Skin epidermis (tissue), 12 donors: ENCODE measurements at regions not wholly inside any gene's neighbourhood (a gene's known extent, or its start where the extent isn't known, plus 50 kb on each side); places are given as distances from the start of the nearest gene placed in this dataset.
A peak's percentile ranks its signal among the peaks of the same experiment; 100 is the strongest.

Experiments used
- H3K27ac ChIP-seq, 21 experiments: fragments of 200-600 bp; sonication (generic) in 11 of 21; one replicate each; pipeline ENCODE4 v1.5.0; 2020; ENCODE audit warnings: mild to moderate bottlenecking in 3 of 21, inconsistent platforms in 2 of 21, moderate library complexity in 2 of 21
- H3K4me3 ChIP-seq, 7 experiments: fragments of 200-600 bp; sonication (generic) in 2 of 7; one replicate each; pipeline ENCODE4 v1.5.0; 2020; ENCODE audit warnings: inconsistent platforms in 2 of 7, mild to moderate bottlenecking in 2 of 7, moderate library complexity in 1 of 7

- peak overlapping the region in 2 of 21 experiments; percentile 31 for H3K27ac ChIP-seq
- H3K4me3 ChIP-seq: no peak overlapping the region
Observed at GRCh38 chr6:159455700-159456274, 237.3 kb downstream of the SOD2 start.

GRCh38 chr6:159450815-159451465 lies 242.1 kb downstream of the SOD2 start:
- Histone ChIP-seq H3K27ac (peak overlapping the region in 1 of 21 experiments; percentile 56), H3K4me3 (no peak overlapping the region)

GRCh38 chr6:159446340-159446739 lies 246.7 kb downstream of the SOD2 start:
- no peak overlapping the region for H3K27ac ChIP-seq
- H3K4me3 ChIP-seq: no peak overlapping the region

DNA sequence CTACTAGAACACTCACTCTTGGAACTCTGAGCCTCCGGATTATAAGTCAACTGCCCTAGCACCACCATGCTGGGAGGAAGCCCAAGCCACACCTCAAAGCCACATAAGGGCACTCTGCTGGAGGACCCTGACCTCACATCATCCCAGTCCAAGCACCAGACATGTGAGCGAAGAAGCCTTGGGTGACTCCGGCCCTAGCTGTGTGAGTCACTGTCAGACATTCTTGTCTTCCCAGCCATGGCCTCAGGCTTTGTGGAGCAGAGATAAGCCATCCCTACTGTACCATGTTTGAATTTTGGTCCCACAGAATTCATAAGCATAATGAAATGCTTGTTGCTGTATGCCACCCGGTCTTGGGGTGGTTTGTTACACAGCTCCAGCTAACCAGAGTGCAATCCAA lies 247.7 kb downstream of the SOD2 start:
- peak overlapping the region in 1 of 21 experiments; percentile 53 for H3K27ac ChIP-seq
- H3K4me3 ChIP-seq: no peak overlapping the region

GRCh38 chr6:159444056-159444760 lies 248.8 kb downstream of the SOD2 start:
- peak overlapping the region in 1 of 21 experiments; percentile 53 for H3K27ac ChIP-seq
- H3K4me3 ChIP-seq: no peak overlapping the region

- H3K4me3 ChIP-seq: no peak overlapping the region
- H3K27ac ChIP-seq: peak overlapping the region in 1 of 21 experiments; percentile 53
Observed at GRCh38 chr6:159443417-159443920, 249.6 kb downstream of the SOD2 start.

GRCh38 chr6:159441704-159441981 lies 251.4 kb downstream of the SOD2 start:
- peak overlapping the region in 2 of 21 experiments; percentile 1 to 63 for H3K27ac ChIP-seq
- H3K4me3 ChIP-seq: no peak overlapping the region

- Histone ChIP-seq H3K27ac (peak overlapping the region in 1 of 21 experiments; percentile 63), H3K4me3 (no peak overlapping the region)
Observed at GRCh38 chr6:159440911-159441703, 251.9 kb downstream of the SOD2 start.

GRCh38 chr6:159440349-159440748 lies 252.7 kb downstream of the SOD2 start:
- Histone ChIP-seq H3K27ac (no peak overlapping the region), H3K4me3 (no peak overlapping the region)

DNA sequence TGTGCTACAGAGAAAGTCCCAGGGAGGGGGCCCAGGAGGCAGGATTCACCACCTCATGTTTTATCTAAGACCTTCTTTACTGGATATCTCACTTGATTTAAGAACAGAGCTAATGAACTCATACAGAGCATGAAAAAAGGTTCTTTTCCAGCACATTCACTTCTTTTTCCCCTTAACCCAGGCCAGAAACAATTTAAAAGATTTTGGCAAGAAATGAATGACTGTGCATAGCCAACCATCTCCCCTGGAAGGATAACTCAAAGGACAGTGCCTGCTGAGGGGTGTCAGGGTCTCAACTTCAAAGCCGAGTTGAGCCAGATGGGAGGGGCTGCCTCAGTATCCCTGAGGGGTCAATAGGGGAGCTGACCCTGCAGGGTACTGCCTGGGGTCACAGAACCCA lies 253.4 kb downstream of the SOD2 start:
- Histone ChIP-seq H3K4me3 (no peak overlapping the region), H3K27ac (no peak overlapping the region)

- H3K27ac ChIP-seq: no peak overlapping the region
- no peak overlapping the region for H3K4me3 ChIP-seq
Observed at GRCh38 chr6:159438106-159438505, 254.9 kb downstream of the SOD2 start.

GRCh38 chr6:159436581-159436980 lies 256.5 kb downstream of the SOD2 start:
- no peak overlapping the region for H3K27ac ChIP-seq
- H3K4me3 ChIP-seq: no peak overlapping the region

GRCh38 chr6:159435701-159436100 lies 257.3 kb downstream of the SOD2 start:
- H3K4me3 ChIP-seq: no peak overlapping the region
- no peak overlapping the region for H3K27ac ChIP-seq

DNA sequence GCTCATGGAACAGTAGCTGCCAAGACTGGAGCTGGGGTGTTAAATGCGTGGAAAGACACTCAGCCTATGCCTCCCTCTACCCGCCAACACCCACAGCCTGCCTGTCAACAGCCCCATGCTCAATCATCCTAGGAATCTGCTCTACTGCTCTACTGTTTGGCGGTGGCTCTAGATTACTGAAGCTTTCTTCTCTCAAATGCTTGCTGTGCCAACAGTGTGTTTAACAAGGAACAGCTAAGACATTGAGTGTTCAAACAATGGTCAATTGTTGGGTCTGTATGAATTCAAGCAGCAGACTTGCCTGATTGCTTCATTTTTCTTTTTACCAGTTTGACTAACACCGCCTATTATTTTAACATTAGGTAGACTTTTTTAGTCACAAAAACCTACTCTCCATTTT lies 258.6 kb downstream of the SOD2 start:
- Histone ChIP-seq H3K27ac (no peak overlapping the region), H3K4me3 (no peak overlapping the region)

DNA sequence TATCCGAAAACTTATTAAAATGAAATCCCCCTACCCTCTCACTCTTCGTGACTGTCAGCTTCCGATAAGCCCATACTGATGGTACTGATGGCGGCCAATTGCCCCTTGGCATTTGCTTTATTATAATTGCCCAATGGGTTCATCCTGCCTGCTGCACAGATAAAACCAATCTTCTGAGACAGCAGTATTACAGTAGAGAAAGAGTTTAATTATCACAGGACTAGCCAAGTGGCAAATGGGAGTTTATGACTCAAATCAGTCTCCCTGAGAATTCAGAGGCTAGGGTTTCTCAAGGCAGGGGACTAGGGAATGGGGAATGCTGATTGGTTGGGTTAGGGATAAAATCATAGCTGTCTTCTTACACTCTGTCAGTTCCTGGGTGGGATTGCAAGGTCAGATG lies 259.5 kb downstream of the SOD2 start:
- Histone ChIP-seq H3K27ac (no peak overlapping the region), H3K4me3 (no peak overlapping the region)

- Histone ChIP-seq H3K4me3 (no peak overlapping the region), H3K27ac (no peak overlapping the region)
Observed at GRCh38 chr6:159431750-159432149, 261.3 kb downstream of the SOD2 start.

DNA sequence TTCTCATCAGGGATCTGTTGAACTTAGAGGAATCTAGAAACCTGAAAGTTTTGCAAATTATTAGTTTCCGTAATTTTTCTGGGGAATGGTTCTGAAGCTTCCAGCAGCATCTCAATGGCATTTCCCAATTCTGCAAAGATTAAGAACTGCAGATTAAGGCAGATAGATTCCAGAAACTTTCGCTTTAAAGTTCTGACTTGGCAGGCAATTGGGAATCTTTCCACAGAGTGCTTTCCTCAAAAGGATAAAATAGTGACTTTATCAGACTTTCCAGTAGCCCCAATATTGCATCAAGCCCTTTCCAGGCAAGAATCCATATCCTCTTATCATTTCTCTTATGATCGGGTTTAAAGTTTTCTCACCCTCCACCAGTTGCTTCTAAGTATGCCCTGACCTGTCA lies 261.1 kb downstream of the FNDC1 start:
- no peak overlapping the region for H3K4me3 ChIP-seq
- no peak overlapping the region for H3K27ac ChIP-seq

- Histone ChIP-seq H3K27ac (no peak overlapping the region), H3K4me3 (no peak overlapping the region)
Observed at GRCh38 chr6:159429433-159429832, 260.2 kb downstream of the FNDC1 start.

DNA sequence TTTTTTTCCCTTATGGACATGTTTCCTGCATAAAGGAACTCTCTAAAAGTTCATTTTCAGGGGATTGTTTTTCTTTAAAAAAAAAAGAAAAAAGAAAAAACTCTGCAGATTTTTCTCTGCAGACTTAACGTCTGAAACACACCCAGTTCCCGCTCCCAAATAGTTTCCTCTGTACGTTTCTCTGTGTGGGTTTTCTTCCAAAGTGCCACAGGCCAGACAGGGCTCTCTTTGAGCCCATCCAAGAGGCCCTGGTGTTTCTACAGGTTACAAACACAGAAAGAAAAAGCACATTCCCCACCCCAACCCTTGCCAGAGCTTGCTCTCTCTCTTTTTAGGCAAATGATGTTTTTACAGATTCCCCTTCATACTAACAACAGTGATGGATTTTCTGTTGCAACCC lies 258.6 kb downstream of the FNDC1 start:
- Histone ChIP-seq H3K4me3 (no peak overlapping the region), H3K27ac (no peak overlapping the region)

GRCh38 chr6:159427335-159427734 lies 258.1 kb downstream of the FNDC1 start:
- H3K27ac ChIP-seq: no peak overlapping the region
- H3K4me3 ChIP-seq: no peak overlapping the region
